ENCODE measurements at regions not wholly inside any gene's neighbourhood (a gene's known extent, or its start where the extent isn't known, plus 50 kb on each side); places are given as distances from the start of the nearest gene placed in this dataset.
"Not testable (repeated sequence)": the region's sequence is repeated elsewhere in the genome, so short reads cannot be mapped to it uniquely, and the experiment has no call there.

DNA sequence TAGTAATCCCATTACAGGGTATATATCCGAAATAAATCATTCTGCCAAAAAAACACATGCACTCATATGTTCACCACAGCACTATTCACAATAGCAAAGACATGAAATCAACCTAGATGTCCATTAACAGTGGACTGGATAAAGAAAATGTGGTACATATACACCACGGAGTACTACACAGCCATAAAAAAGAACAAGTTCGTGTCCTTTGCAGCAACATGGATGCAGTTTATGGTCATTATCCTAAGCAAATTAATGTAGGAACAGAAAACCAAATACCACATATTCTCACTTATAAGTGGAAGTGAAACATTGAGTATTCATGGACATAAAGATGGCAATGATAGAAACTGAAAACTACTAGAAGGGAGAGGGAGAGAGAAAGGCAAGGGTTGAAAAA, 49.9 kb upstream of the CEP85L start:
- TF ChIP-seq, protein P1, sequence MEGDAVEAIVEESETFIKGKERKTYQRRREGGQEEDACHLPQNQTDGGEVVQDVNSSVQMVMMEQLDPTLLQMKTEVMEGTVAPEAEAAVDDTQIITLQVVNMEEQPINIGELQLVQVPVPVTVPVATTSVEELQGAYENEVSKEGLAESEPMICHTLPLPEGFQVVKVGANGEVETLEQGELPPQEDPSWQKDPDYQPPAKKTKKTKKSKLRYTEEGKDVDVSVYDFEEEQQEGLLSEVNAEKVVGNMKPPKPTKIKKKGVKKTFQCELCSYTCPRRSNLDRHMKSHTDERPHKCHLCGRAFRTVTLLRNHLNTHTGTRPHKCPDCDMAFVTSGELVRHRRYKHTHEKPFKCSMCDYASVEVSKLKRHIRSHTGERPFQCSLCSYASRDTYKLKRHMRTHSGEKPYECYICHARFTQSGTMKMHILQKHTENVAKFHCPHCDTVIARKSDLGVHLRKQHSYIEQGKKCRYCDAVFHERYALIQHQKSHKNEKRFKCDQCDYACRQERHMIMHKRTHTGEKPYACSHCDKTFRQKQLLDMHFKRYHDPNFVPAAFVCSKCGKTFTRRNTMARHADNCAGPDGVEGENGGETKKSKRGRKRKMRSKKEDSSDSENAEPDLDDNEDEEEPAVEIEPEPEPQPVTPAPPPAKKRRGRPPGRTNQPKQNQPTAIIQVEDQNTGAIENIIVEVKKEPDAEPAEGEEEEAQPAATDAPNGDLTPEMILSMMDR (IDR thresholded peaks at IDR 0.05 in 2 of 3, conservative IDR thresholded peaks at IDR 0.05 in 1 of 3; ENCODE audit: control insufficient read depth in 2 of 3, extremely low read depth in 1 of 3, insufficient read depth in 1 of 3, low read depth in 3 of 3, low read length in 3 of 3) = not testable (repeated sequence)
- TF ChIP-seq EP300 (IDR thresholded peaks at IDR 0.05; ENCODE audit: borderline replicate concordance in 1 of 2, control insufficient read depth in 1 of 2, low read depth in 2 of 2, low read length in 2 of 2); CHD1 (IDR thresholded peaks at IDR 0.05; ENCODE audit: low read depth, low read length); POLR2A (IDR thresholded peaks at IDR 0.05; ENCODE audit: low read depth, low read length); SREBF2 (IDR thresholded peaks at IDR 0.05; ENCODE audit: low read length); TAF1 (IDR thresholded peaks at IDR 0.05; ENCODE audit: borderline replicate concordance, low read depth, low read length): not testable (repeated sequence)

Data from GM12878 (cell line).